Upper lobe of left lung (tissue), 4 donors: ENCODE measurements at regions not wholly inside any gene's neighbourhood (a gene's known extent, or its start where the extent isn't known, plus 50 kb on each side); places are given as distances from the start of the nearest gene placed in this dataset.

ENCODE experiments used
- EP300 ChIP-seq, 4 donors: sonication (generic); formaldehyde crosslinking; IDR thresholded peaks; one replicate each; pipeline ENCODE4 v1.5.1; 2017; ENCODE audit warnings: antibody characterized with exemption in 4 of 4, control low read depth in 2 of 4
- POLR2A ChIP-seq, 4 donors: fragments of 450-650 bp; IDR thresholded peaks; one replicate each; pipeline ENCODE4 v1.5.1; 2016 to 2017; ENCODE audit warnings: antibody characterized with exemption in 4 of 4, mild to moderate bottlenecking in 2 of 4
- TF ChIP-seq, protein P1 (sequence below), 6 experiments: fragments of 450-650 bp in 4 of 6; fragments of 200-600 bp in 2 of 6; sonication (generic) in 2 of 6; IDR thresholded peaks; one replicate each; pipeline ENCODE4 v1.5.1; 2016 to 2019; ENCODE audit warnings: antibody characterized with exemption in 6 of 6

DNA sequence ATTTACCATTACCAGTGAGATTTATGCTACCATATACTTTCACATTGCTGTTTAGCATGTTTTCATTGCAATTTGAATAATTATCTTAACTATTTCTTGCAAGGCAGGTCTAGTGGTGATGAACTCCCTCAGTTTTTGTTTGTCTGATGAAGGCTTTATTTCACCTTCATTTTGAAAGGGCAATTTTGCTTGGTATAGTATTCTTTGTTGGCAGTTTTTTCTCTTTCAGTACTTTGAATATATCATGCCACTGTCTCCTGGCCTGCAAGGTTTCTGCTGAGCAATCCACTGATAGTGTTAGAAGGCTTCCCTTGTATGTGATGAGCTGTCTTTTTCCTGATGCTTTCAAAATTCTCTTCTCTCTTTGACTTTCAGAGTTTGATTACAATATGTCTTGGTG lies 188.0 kb downstream of the MARCHF11 start:
- TF ChIP-seq, protein P1, sequence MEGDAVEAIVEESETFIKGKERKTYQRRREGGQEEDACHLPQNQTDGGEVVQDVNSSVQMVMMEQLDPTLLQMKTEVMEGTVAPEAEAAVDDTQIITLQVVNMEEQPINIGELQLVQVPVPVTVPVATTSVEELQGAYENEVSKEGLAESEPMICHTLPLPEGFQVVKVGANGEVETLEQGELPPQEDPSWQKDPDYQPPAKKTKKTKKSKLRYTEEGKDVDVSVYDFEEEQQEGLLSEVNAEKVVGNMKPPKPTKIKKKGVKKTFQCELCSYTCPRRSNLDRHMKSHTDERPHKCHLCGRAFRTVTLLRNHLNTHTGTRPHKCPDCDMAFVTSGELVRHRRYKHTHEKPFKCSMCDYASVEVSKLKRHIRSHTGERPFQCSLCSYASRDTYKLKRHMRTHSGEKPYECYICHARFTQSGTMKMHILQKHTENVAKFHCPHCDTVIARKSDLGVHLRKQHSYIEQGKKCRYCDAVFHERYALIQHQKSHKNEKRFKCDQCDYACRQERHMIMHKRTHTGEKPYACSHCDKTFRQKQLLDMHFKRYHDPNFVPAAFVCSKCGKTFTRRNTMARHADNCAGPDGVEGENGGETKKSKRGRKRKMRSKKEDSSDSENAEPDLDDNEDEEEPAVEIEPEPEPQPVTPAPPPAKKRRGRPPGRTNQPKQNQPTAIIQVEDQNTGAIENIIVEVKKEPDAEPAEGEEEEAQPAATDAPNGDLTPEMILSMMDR (IDR thresholded peaks at IDR 0.05), result no peak
- TF ChIP-seq POLR2A (IDR thresholded peaks at IDR 0.05), result no peak
- no peak for TF ChIP-seq EP300 (IDR thresholded peaks at IDR 0.05)
